Inferior parietal cortex (tissue), 1 donor: ENCODE measurements at regions not wholly inside any gene's neighbourhood (a gene's known extent, or its start where the extent isn't known, plus 50 kb on each side); places are given as distances from the start of the nearest gene placed in this dataset.
"Not testable (repeated sequence)": the region's sequence is repeated elsewhere in the genome, so short reads cannot be mapped to it uniquely, and the experiment has no call there.

Source experiments
- DNase-seq: peaks from one replicate; pipeline ENCODE4 v3.0.0-alpha.2; 2016; ENCODE audit errors: extremely low spot score

DNA sequence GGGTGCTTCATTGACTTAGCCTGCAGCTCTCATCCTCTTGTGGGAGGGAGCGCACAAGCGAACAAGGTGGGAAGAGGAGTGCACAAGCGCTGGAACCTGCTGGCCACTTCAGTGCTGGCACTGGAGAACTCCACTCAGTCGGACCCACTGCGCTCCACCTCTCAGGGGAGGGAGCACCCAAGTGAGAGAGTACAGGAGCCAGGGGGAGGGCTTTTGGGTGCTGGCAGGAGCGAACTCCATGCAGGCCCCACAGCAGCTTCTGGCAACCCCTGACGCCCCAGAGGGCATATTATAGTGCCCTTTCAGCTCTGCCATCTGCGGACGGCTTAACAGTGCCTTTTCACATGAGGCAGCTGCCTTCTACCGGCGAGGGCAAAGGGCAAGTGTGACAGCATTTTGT is 774.2 kb upstream of the COX7C start:
- no peak for DNase-seq

DNA sequence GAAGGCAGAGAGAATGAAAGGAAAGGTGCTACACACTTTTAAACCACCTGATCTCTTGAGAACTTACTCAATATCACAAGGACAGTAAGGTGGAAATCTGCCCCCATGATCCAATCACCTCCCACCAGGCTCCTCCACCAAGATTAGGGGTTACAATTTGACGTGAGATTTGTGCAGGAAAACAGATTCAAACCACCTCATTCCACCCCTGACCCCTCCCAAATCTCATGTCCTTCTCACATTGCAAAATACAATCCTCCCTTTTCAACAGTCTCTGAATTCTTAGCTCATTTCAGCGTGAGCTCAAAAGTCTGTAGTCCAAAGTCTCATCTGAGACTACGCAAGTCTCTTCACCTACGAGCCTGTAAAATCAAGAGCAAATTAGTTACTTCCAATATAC is 768.3 kb upstream of the COX7C start:
- no peak for DNase-seq

DNA sequence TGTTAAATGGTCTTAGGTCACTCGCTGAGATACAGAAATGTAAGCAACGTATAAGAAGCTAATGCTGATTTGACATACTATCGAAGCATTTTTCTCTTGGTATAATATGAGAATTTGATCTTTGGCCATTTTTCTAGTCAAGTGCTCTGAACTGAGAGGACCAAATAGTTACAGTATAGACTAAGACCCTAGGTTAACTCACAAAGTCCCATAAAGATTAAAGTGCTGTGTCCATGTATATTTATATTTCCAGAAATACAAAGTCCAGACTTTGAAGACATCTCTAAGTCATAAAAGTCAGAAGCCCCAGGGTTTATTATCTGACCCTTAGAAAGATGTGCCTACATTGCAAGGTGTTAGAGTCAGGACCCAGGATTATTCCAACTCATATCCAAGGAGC is 752.4 kb upstream of the COX7C start:
- DNase-seq: no peak

DNA sequence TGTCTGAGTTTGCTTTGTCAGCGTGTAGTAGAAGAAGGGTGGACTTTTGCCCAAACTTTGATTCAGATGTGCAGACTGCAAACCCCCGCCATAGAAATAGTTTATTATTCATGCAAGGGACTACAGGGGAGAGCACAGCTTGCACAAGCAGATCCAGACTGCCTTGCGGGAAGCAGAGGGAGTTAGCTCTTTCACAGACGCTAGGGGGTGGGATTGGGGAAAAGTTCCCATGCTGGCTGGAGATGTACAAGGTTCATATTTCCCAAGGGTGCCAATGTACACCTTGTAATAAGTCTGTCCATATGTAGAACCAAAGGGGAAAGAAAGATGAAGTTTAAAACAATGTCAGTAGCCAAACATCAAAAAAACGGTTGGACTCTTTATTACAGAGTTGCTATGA is 749.7 kb upstream of the COX7C start:
- no peak for DNase-seq

DNA sequence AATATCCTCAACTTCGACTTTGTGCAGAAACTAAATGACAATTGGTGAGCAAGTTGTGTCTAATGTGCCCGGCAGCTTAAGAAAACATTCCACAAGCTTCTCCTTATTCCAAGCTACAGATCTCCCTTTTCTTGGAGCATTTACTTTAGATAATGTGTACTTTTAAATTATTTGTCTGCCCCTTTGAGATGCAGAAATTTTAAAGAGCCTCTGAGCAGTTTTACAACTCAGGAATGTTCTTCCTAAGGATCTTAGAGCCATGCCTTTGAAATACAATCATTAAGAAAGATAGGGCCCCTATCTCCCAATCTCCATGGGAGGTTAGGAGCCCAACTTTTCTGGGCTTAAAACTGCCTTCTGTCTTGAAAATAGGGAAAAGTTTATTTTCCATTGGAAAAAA is 723.7 kb upstream of the COX7C start:
- no peak for DNase-seq

DNA sequence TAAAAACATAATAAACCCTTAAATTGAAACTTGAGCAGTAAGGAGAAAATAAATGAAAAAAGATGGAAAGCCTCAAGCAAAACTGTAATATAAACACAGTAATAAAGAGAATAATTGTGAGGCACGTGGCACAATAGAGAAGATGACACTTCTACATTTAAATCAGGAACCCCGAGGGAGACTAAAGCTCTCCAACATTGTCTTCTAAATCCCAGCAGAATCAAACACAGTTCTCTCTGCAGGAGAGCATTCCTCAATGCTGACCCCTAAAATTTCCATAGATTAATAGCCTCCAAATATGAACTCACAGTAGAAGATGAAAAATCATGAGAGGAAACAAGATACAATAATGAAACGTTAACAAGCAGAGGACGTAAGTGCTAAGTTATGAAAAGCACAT is 721.2 kb upstream of the COX7C start:
- no peak for DNase-seq

DNA sequence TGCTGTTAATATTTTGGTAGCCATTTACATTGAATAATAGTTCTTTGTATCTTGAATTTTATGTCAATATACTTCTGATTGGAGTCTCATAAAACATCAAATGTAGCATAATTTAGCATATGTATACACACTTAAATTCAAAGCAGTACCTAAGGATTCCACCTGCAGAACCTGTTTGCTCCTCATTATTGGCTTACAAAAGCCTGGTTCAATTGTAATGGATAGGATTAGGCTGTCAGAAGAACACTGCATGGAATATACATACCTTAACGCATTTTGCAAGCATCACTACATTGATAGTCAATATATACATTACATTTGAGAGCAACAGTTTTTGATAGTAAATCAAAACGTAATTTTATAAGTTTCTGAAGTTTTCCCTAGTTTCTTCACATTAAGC is 711.3 kb upstream of the COX7C start:
- DNase-seq: no peak

DNA sequence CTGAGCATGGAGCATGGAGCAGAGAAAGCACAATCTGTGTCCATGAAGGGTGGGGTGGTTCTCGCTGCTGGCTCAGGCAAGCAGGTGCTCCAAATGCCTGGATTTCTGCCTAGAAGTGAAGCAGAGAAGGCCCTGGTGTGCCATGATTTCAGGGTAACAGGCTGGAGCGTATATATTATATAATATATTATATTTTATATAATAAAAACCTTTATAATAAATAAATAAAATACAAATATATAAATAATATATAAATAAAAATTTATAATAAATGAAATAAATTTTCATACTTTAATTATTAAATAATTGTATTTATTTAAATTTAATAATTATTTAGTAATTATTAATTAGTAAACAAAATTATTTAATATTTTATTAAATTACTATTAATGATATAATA is 707.4 kb upstream of the COX7C start:
- DNase-seq: no peak

DNA sequence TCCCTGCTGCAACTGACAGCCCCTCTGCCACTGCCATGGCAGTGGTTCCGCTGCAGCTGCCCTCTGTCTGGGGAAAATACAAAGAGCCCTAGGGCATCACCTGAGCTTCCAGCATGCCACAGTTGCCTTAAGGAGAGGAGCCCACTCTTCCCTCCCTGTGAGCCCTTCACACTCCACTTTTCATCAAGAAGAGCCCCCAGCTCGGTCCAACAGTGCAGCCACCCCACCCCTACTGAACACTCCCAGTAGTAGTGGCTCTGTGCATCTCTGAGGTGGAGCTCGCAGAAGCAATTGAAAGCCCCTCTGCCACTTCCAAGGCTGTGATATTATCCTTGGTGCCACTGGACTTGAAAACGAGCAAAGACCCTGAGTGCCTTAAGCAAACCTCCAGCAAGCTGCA is 696.8 kb upstream of the COX7C start:
- DNase-seq: no peak

DNA sequence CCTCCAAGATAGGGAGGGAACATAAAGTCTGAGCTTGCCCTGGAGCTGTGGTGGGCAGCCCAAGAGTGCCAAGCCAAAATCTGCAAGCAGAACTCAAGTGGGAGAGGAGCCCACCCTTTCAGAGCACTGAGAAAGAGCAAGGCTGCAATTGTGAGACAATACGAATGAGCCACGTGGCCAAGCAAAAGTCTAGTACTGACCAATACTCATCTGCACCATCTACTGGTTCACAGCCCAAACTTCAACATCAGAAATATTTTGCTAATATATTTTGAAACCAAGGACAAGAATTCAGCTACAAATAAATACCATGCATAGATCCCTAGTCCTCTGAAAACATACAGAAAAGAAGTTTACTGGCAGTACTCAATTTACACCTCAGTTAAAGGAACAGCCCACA is 696.2 kb upstream of the COX7C start:
- DNase-seq: no peak

DNA sequence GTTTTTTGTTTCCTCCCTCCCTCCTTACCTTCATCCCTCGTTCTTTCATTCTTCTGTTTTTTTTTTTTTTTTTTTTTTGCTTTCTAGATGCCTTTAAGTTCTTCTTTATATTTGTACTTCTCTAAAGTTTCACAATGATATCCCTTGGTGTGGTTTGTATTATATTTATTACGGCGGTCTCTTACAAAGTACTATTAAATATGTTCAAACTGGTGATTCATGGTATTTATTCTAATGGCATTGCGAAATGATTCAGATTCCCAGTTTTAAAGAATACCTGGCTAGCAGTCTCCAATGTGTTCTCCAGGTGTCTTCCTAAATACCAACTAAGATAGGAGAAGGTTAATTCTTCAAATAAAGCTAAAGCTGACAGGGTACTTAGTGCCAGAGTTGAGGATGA is 690.1 kb upstream of the COX7C start:
- DNase-seq: no peak

DNA sequence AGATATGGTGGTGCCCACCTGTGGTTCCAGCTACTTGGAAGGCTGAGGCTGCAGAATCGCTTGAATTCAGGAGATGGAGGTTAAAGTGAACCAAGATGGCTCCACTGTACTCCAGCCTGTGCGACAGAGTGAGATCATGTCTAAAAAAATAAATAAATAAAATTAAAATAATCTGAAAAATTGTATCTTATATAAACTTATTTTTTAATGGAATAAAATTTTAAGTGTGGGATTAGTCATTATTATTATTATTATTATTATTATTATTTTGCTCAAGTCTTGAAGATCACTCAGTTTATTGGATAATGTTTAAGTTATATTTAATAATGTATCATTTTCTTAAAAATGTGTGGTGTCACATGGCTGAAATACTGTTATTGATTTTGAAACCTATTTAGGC is 688.0 kb upstream of the COX7C start:
- DNase-seq: no peak

DNA sequence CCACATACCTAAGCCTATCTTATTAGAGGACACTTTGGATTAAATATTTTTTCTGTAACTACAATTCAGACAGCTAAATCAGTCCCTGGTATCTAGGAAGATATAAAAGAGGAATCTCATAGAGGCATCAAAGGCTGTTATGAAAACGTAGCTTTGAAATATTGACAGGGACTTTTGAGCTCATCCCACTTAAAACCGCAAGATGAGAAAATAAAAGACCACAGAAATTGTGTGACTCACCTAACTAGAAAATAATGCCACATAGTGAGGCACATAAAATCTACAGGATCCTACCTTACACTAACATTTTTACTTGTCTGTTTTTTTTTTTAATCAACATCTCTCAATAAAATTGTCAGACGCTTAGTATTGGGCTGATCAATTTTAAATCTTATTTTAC is 686.5 kb upstream of the COX7C start:
- DNase-seq: no peak

DNA sequence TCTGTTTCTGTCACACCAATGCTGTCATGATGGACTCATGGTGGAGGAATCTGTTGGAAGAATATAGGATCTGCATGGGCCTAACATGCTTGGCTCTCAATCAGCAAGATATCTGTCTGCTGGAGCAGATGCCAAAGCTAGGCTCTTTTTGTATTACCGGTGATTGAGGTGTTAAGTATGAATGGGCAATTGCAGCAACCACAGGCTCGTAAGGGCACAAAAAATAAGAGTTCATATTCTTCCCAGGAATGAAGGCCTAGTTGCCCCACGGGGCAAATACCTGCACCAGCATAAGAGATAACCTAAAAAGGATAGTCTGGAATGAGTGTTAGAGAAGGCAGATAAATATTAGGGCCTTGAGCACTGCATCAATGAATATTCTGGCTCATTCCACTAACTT is 679.5 kb upstream of the COX7C start:
- DNase-seq: no peak

DNA sequence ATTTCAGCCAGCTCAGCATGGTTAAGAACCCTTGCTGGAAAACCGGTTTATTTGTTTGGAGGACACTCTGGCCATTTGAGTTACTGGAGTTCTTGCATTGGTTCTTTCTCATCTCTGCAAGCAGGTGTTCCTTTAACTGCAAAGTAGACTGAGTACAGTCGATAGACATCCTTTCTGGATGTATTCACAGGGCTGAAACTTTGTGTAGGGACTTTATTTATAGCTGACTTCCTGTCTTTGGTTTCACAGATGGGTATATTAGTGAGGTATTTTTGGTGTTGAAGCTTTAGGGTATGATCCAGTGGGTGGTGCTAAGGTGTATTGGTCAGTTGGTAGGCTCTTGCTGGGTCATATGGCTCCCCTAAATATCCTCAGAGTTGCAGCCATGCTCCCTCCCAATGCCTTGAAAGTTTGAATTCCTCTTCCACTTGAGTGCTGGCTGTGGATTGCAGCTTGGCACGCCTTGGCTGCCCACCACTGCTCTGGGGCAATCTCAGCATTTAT is 666.0 kb upstream of the COX7C start:
- no peak for DNase-seq

DNA sequence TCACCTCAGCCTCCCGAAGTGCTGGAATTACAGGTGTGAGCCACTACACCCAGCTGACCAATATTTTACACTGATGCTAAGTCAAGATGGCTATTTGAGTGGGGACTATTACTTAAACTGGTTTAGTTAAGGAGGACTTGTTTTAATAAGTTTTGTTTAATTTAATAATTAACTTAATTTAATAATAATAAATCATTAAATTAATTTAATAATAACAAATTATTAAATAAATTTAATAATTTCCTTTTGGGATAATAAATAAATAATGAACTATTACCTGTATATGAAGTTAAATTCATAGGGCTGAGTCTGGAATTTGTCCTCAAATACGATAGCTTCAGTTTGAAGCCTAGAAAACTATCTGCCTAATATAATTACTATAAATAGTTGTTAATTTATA is 665.1 kb upstream of the COX7C start:
- DNase-seq: no peak

DNA sequence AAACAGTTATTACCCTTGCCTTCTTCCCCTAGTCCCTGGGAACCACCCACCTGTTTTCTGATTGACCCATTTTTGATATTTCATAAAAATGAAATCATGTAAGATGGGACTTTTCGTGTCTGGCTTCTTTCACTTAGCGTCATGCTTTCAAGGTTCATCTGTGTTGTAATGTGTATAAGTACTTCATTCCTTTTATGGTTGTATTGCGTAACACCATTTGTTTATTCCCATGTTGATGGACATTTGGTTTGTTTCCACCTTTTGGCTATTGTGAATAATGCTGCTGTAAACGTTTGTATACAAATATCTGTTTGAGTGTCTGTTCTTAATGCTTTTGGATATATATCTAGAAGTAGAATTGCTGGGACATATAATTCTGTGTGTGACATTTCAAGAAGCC is 650.1 kb upstream of the COX7C start:
- no peak for DNase-seq

DNA sequence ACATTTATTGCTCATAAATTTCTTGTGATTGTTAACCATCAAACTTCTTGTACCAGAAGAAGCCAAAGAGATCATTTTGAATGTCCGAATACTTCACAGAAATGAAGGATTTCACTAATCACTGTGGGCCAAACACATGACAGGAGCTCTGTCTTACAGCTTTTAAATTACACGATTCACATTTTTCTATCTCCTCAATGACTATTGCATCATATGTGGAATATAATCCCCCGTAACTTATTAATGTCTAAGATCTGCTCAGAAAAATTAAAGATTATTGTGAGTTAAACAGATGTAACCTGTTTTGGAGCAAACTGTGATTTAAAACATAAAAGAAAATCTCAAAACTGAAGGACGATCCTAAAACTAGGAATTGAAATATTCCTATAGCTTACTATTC is 645.2 kb upstream of the COX7C start:
- DNase-seq: no peak

DNA sequence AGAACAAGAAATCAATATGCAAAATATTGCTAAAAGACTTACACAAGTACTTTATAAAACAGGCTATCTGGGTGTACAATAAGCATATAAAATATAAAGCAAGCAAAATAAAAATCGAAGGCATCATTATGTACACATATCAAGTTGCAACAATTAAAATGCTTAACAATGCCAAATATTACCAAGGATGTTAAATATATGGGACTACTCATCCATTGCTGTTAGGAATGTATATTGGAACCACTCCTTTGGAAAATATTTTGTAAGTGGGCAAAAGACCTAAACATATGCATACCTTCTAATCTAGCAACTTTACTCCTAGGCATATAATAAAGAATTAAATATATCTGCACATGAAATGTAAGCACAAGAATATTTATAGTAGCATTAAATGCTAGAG is 632.6 kb upstream of the COX7C start:
- DNase-seq: no peak

DNA sequence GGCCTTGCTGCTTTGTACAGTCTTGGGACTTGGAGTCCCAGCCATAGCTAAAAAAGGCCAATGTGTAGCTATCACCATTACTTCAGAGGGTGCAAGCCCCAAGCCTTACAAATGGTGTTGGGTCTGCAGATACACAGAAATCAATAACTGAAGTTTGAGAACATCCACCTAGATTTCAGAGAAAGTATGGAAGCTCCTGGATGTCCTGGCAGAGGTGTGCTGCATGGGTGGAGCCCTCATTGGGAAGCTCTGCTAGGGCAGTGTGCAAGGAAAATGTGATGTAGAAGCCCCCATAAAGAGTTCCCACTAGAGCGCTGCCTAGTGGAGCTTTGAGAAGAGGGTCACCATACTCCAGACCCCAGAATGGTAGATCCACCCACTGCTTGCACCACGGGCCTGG is 626.7 kb upstream of the COX7C start:
- no peak for DNase-seq

DNA sequence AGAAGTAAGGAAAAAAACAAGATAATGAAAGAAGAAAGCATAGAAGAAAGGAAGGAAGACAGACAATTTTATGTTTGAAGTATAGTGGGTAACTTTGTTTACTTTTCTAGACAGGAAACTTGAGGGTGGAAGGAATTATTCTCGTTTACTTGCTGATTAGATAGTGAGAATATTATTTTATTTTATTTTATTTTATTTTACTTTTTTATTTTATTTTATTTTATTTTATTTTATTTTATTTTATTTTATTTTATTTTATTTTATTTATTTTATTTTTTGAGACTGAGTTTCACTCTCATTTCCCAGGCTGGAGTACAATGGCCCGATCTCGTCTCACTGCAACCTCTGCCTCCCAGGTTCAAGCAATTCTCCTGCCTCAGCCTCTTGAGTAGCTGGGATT is 623.1 kb upstream of the COX7C start:
- not testable (repeated sequence) for DNase-seq

DNA sequence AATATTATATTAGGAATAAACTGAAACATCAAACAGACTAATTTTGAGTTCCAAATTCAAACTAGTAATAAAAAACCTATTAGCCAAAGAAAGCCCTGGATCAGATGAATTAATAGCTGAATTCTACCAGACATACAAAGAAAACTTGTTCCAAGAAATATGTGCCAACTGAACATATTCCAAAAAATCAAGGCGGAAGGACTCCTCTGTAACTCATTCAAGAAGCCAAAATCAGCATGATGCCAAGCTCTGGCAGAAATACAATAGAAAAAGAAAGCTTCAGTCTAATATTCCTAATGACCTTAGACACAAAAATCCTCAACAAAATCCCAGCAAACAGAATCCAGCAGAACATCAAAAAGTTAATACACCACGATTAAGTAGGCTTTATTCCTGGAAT is 619.1 kb upstream of the COX7C start:
- DNase-seq: no peak

DNA sequence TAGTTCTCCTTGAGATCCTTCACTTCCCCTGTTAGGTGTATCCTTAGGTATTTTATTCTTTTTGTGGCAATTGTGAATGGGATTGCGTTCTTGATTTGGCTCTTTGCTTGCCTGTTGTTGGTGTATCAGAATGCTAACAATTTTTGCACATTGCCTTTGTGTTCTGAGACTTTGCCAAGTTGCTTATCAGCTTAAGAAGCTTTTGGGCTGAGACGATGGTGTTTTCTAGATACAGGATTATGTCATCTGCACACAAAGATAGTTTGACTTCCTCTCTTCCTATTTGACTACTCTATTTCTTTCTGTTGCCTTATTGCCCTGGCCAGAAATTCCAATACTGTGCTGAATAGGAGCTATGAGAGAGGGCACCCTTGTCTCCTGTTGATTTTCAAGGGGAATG is 609.4 kb upstream of the COX7C start:
- no peak for DNase-seq

DNA sequence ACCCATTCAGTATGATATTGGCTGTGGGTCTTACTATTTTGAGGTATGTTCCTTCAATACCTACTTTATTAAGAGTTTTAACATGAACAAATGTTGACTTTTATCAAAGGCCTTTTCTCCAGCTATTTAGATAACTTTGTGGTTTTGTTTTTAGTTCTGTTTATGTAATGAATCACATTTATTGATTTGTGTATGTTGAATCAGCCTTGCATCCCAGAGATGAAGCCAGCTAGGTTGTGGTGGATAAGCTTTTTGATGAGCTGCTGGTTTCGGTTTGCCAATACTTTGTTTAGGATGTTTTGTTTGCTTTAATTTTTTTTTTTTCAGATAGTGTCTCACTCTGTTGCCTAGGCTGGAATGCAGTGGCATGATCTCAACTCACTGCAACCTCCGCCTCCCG is 609.0 kb upstream of the COX7C start:
- no peak for DNase-seq

DNA sequence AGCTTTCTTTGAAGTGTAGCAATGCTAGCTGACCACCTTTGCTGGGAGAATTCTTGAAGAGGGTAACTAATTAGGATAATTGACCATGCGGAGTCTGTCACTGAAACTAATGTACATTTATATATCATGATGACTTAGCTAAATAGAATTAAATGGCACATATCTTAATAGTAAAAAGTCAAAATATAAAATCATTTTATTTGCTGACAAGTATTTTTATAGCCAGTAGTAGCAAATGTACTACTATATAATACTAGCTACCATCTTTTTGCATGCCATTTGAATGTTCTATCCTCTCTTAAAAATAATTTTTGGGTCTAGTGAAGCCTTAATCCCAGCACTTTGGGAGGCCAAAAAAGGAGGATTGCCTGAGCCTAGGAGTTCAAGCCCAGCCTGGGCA is 605.8 kb upstream of the COX7C start:
- no peak for DNase-seq
